Neuronal stem cell (in vitro differentiated cells): ENCODE measurements at regions not wholly inside any gene's neighbourhood (a gene's known extent, or its start where the extent isn't known, plus 50 kb on each side); places are given as distances from the start of the nearest gene placed in this dataset.

Experiments used
- DNase-seq: peaks from one replicate; pipeline ENCODE4 v3.0.0-alpha.2; 2013; ENCODE audit warnings: low spot score
- H2AFZ ChIP-seq: one replicate; pipeline ENCODE4 v1.6.1; 2013; ENCODE audit warnings: mild to moderate bottlenecking, low read length, inconsistent platforms
- H2AK5ac ChIP-seq: 2 replicates; pipeline ENCODE4 v1.6.1; 2013; ENCODE audit warnings: low read depth, mild to moderate bottlenecking, inconsistent platforms, low read length, moderate library complexity, mixed read lengths
- H2BK120ac ChIP-seq: 2 replicates; pipeline ENCODE4 v1.6.1; 2013; ENCODE audit warnings: low read depth, mild to moderate bottlenecking, inconsistent platforms, low read length, moderate library complexity, mixed read lengths
- H2BK12ac ChIP-seq: one replicate; pipeline ENCODE4 v1.6.1; 2013; ENCODE audit warnings: low read length, inconsistent platforms
- H2BK15ac ChIP-seq: 2 replicates; pipeline ENCODE4 v1.6.1; 2013; ENCODE audit warnings: mild to moderate bottlenecking, low read length, inconsistent platforms, mixed read lengths
- H2BK5ac ChIP-seq: one replicate; pipeline ENCODE4 v1.6.1; 2013; ENCODE audit warnings: inconsistent platforms, mild to moderate bottlenecking, low read length, moderate library complexity
- H3K14ac ChIP-seq: one replicate; pipeline ENCODE4 v1.6.1; 2013; ENCODE audit warnings: low read length, inconsistent platforms
- H3K18ac ChIP-seq: 2 replicates; pipeline ENCODE4 v1.6.1; 2013; ENCODE audit warnings: low read length, inconsistent platforms
- H3K23ac ChIP-seq: 2 replicates; pipeline ENCODE4 v1.6.1; 2013; ENCODE audit warnings: low read depth, mild to moderate bottlenecking, mixed read lengths, low read length, inconsistent platforms; ENCODE audit not compliant: poor library complexity
- H3K27ac ChIP-seq: replicated peaks from 3 replicates; pipeline ENCODE4 v1.5.1; 2013; ENCODE audit warnings: low read length, inconsistent platforms
- H3K27me3 ChIP-seq, 3 experiments: 2 replicates each; pipeline ENCODE4 v1.6.1; 2013; ENCODE audit warnings: low read length in 3 of 3, mild to moderate bottlenecking in 2 of 3, inconsistent platforms in 1 of 3, low read depth in 1 of 3, mixed read lengths in 1 of 3, moderate library complexity in 1 of 3; ENCODE audit not compliant: control insufficient read depth in 3 of 3, insufficient read depth in 3 of 3
- H3K36me3 ChIP-seq, 2 donors: replicated peaks in 1 of 2; 2 replicates each; pipeline ENCODE4 v1.6.1; 2013; ENCODE audit warnings: low read length in 2 of 2; ENCODE audit not compliant: control insufficient read depth in 2 of 2, insufficient read depth in 2 of 2
- H3K4ac ChIP-seq: 2 replicates; pipeline ENCODE4 v1.6.1; 2013; ENCODE audit warnings: inconsistent platforms, mild to moderate bottlenecking, low read length, moderate library complexity
- H3K4me1 ChIP-seq, 2 donors: 1 replicate in 1 of 2; 2 replicates in 1 of 2; pipeline ENCODE4 v1.6.1; 2013; ENCODE audit warnings: low read length in 2 of 2, low read depth in 1 of 2; ENCODE audit not compliant: control insufficient read depth in 2 of 2, insufficient read depth in 1 of 2
- H3K4me2 ChIP-seq: one replicate; pipeline ENCODE4 v1.6.1; 2013; ENCODE audit warnings: mild to moderate bottlenecking, low read length, inconsistent platforms; ENCODE audit not compliant: insufficient read depth, poor library complexity, severe bottlenecking
- H3K4me3 ChIP-seq, 2 donors: 2 replicates each; pipeline ENCODE4 v1.5.1; 2013; ENCODE audit warnings: low read length in 2 of 2, mild to moderate bottlenecking in 2 of 2, inconsistent platforms in 1 of 2, moderate library complexity in 1 of 2
- H3K79me1 ChIP-seq: one replicate; pipeline ENCODE4 v1.6.1; 2013; ENCODE audit warnings: low read depth, mild to moderate bottlenecking, inconsistent platforms, low read length, moderate library complexity
- H3K9ac ChIP-seq: one replicate; pipeline ENCODE4 v1.6.1; 2013; ENCODE audit warnings: mild to moderate bottlenecking, low read depth, low read length, inconsistent platforms; ENCODE audit not compliant: poor library complexity
- H3K9me3 ChIP-seq, 2 donors: replicated peaks in 1 of 2; 2 replicates each; pipeline versions ENCODE3 to v1.6.1; 2013; ENCODE audit warnings: low read length in 2 of 2, mild to moderate bottlenecking in 2 of 2, inconsistent platforms in 1 of 2, low read depth in 1 of 2, mixed read lengths in 1 of 2, moderate library complexity in 1 of 2; ENCODE audit not compliant: control insufficient read depth in 2 of 2, insufficient read depth in 1 of 2
- H4K8ac ChIP-seq: one replicate; pipeline ENCODE4 v1.6.1; 2013; ENCODE audit warnings: low read depth, mild to moderate bottlenecking, inconsistent platforms, low read length, moderate library complexity
- H4K91ac ChIP-seq: one replicate; pipeline ENCODE4 v1.6.1; 2013; ENCODE audit warnings: low read length, low read depth, mild to moderate bottlenecking, inconsistent platforms; ENCODE audit not compliant: poor library complexity
- WGBS, 2 donors: extraction: QIAGEN DNeasy Blood & Tissue Kit; methylation state at CpG; one replicate each; pipeline ENCODE4 v1.1.7; 2013; ENCODE audit warnings: missing lambda C conversion rate in 2 of 2, mixed read lengths in 1 of 2; ENCODE audit not compliant: insufficient read length in 2 of 2, insufficient replicate concordance in 1 of 2; ENCODE audit errors: extremely low coverage in 2 of 2; 5-methylcytosine and 5-hydroxymethylcytosine counted together

DNA sequence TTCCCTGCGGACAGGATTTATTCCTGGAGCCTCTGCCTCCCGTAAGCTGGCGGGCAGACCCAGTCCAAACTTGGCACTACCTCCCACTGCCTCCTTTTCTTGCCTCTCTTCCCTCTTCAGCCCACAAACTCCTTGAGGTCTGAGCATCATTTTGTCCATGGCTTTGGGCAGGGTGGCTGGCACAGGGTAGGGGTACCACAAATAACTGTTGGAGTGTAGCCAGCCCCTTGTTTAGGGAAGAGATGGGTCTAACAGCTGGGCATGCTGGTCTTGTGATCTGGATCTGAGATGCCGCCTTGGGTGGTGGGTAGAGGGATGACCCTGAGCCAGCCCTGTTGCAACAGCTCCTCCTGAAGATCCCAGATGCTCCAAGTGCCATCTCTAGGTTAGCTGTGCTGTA is 71.4 kb upstream of the CLDN14 start:
- H2BK5ac ChIP-seq: no peak overlapping the region
- H3K4me2 ChIP-seq: no peak overlapping the region
- no peak overlapping the region for H3K9ac ChIP-seq
- no peak overlapping the region for H4K91ac ChIP-seq
- H3K14ac ChIP-seq: no peak overlapping the region
- H3K4me1 ChIP-seq: no peaks in the 10 kb centered on the region
- no peak overlapping the region for H2BK120ac ChIP-seq
- no peaks in the 10 kb centered on the region for H3K79me1 ChIP-seq
- peaks cover 0 to 41% (median 0%) of the 10 kb centered on the region in 3 experiments for H3K27me3 ChIP-seq
- H3K36me3 ChIP-seq: no peaks in the 10 kb centered on the region
- no peak overlapping the region for H2BK12ac ChIP-seq
- no CpG with 5 or more reads among the region's 4 CpGs for WGBS, 2 donors
- H3K18ac ChIP-seq: no peak overlapping the region
- H3K4ac ChIP-seq: no peak overlapping the region
- no peak overlapping the region for H3K27ac ChIP-seq
- no peak overlapping the region for H3K23ac ChIP-seq
- H4K8ac ChIP-seq: no peak overlapping the region
- no peaks in the 10 kb centered on the region for H3K9me3 ChIP-seq
- no peak overlapping the region for H2AK5ac ChIP-seq
- H2AFZ ChIP-seq: no peak overlapping the region
- no peak overlapping the region for H2BK15ac ChIP-seq
- DNase-seq: no peak
- H3K4me3 ChIP-seq: no peak overlapping the region

DNA sequence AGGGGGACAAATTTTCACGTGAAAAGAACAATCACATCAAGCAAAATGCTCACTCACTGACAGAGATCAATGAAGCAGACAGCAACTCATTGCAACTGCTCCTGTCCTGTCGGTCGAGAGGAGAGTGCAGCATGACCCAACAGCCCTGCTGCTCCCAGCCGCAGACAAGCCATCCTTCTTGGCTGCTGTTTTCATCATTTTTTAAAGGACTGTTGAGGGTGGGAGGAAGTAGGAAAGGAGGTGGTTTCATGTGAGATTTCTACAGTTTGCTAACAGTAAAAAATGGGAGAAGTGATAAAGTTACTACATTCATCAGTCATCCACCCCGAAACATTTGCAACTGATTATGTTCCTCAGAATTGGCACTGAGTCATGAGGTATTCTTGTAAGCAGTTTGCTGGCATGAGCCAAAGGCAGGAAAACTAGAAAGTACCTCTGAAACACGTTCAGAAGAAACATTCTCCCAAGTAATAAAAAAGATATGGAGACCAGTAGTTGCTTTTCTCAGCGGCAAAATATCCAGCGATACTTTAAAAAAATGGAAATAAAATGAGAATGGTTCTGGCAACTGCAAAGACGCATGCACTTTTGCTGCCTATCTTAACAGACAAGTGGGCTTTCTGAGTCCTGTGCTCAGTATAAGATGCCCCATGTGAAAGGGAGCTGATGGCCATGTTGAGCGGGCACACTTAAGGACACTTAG is 72.0 kb upstream of the CLDN14 start:
- no peaks in the 10 kb centered on the region for H3K9me3 ChIP-seq
- no peaks in the 10 kb centered on the region for H3K79me1 ChIP-seq
- no peaks in the 10 kb centered on the region for H3K4me1 ChIP-seq
- no peak overlapping the region for H3K4ac ChIP-seq
- H4K8ac ChIP-seq: no peak overlapping the region
- H2BK5ac ChIP-seq: no peak overlapping the region
- no peak overlapping the region for H3K27ac ChIP-seq
- H3K23ac ChIP-seq: no peak overlapping the region
- no peaks in the 10 kb centered on the region for H3K36me3 ChIP-seq
- H2AK5ac ChIP-seq: no peak overlapping the region
- H3K14ac ChIP-seq: no peak overlapping the region
- H2BK120ac ChIP-seq: no peak overlapping the region
- H3K4me2 ChIP-seq: no peak overlapping the region
- no peak overlapping the region for H3K9ac ChIP-seq
- H2AFZ ChIP-seq: no peak overlapping the region
- no CpG with 5 or more reads among the region's 10 CpGs for WGBS, 2 donors
- no peak overlapping the region for H2BK12ac ChIP-seq
- H3K18ac ChIP-seq: no peak overlapping the region
- no peak overlapping the region for H3K4me3 ChIP-seq
- peaks cover 0 to 37% (median 0%) of the 10 kb centered on the region in 3 experiments for H3K27me3 ChIP-seq
- no peak for DNase-seq
- no peak overlapping the region for H4K91ac ChIP-seq
- H2BK15ac ChIP-seq: no peak overlapping the region

DNA sequence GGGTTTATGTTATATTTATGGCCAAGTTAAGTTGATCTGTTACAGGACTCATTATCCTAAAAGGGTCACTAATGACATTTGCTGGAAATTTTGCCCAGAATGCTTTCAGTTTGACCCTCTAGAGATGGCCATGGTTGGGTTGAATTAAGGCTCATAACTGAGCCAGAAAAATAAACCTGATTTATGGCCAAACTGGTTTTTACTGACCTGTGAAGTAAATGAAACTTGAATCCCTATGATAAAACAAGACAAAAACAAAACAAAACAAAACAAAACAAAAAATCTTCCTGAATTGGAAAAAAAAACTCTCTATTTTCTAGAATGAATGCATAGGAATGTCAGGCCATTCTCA is 72.5 kb upstream of the CLDN14 start:
- H2AK5ac ChIP-seq: no peak overlapping the region
- H3K27me3 ChIP-seq: peaks cover 0 to 32% (median 0%) of the 10 kb centered on the region in 3 experiments
- no peak overlapping the region for H2BK5ac ChIP-seq
- no peak overlapping the region for H3K9ac ChIP-seq
- H3K4ac ChIP-seq: no peak overlapping the region
- no peak overlapping the region for H3K23ac ChIP-seq
- no peak overlapping the region for H3K4me2 ChIP-seq
- H3K4me1 ChIP-seq: no peaks in the 10 kb centered on the region
- no peak overlapping the region for H3K4me3 ChIP-seq
- no peak overlapping the region for H2BK12ac ChIP-seq
- DNase-seq: no peak
- no peak overlapping the region for H2AFZ ChIP-seq
- no peaks in the 10 kb centered on the region for H3K9me3 ChIP-seq
- H3K14ac ChIP-seq: no peak overlapping the region
- no peak overlapping the region for H4K91ac ChIP-seq
- no peaks in the 10 kb centered on the region for H3K36me3 ChIP-seq
- H2BK120ac ChIP-seq: no peak overlapping the region
- H3K27ac ChIP-seq: no peak overlapping the region
- no peak overlapping the region for H3K18ac ChIP-seq
- no peaks in the 10 kb centered on the region for H3K79me1 ChIP-seq
- no peak overlapping the region for H4K8ac ChIP-seq
- no peak overlapping the region for H2BK15ac ChIP-seq

DNA sequence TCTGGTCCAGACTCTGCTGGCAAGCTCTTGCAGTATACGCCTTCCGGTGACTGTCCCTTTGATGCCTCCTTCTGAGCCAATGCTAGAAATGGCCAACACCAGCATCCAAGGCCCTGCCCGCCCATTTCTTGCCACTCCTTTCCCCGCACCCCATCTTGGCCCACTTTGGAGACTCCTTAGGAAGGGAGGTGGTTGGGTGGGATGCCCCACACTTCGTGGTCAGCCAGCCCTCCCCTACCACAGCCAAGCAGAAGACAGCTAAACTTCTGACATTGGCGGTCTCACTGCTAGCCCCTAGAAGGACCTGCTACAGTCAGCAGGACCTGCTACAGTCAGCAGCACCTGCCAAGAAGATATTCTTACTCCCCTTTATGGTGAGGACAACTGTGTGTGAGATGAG is 73.5 kb upstream of the CLDN14 start:
- Histone ChIP-seq H3K79me1 (no peaks in the 10 kb centered on the region), H2BK15ac (no peak overlapping the region), H3K9me3 (no peaks in the 10 kb centered on the region), H2AK5ac (peak overlapping the region; percentile 13), H3K4me3 (no peak overlapping the region), H3K4me2 (no peak overlapping the region), H3K27me3 (peaks cover 0 to 25% (median 0%) of the 10 kb centered on the region in 3 experiments), H2BK120ac (no peak overlapping the region), H3K23ac (peak overlapping the region; percentile 36), H4K91ac (no peak overlapping the region), H3K27ac (no peak overlapping the region), H4K8ac (no peak overlapping the region), H3K4me1 (no peaks in the 10 kb centered on the region), H3K4ac (no peak overlapping the region), H3K9ac (no peak overlapping the region), H3K36me3 (no peaks in the 10 kb centered on the region), H3K14ac (no peak overlapping the region), H2BK5ac (no peak overlapping the region), H3K18ac (no peak overlapping the region), H2BK12ac (no peak overlapping the region), H2AFZ (no peak overlapping the region)
- DNase-seq: no peak
- no CpG with 5 or more reads among the region's 6 CpGs for whole genome bisulfite sequencing, 2 donors
